HepG2 (cell line): ENCODE measurements at regions not wholly inside any gene's neighbourhood (a gene's known extent, or its start where the extent isn't known, plus 50 kb on each side); places are given as distances from the start of the nearest gene placed in this dataset.

ENCODE experiments used
- CBX2 ChIP-seq, 2 experiments: fragments of 200-600 bp in 1 of 2; sonication (generic); formaldehyde crosslinking in 1 of 2; IDR thresholded peaks; 2 replicates each; pipeline versions ENCODE4 v1.7.0 to v1.8.1; 2018 to 2022; ENCODE audit warnings: low read depth in 2 of 2, low read length in 1 of 2, mild to moderate bottlenecking in 1 of 2, missing genetic modification reagents in 1 of 2
- TF ChIP-seq, protein P1 (sequence below), 2 experiments: fragments of 450-650 bp in 1 of 2; sonication (generic) in 1 of 2; formaldehyde crosslinking in 1 of 2; IDR thresholded peaks; 2 replicates each; pipeline versions ENCODE4 v1.6.1 to v1.8.0; 2016 to 2022; ENCODE audit warnings: antibody characterized with exemption in 1 of 2, mild to moderate bottlenecking in 1 of 2, missing genetic modification reagents in 1 of 2
- TF ChIP-seq, protein P2 (sequence below): sonication (generic); formaldehyde crosslinking; IDR thresholded peaks from 2 replicates; pipeline ENCODE4 v1.4.0; 2020; ENCODE audit warnings: missing genetic modification reagents

DNA sequence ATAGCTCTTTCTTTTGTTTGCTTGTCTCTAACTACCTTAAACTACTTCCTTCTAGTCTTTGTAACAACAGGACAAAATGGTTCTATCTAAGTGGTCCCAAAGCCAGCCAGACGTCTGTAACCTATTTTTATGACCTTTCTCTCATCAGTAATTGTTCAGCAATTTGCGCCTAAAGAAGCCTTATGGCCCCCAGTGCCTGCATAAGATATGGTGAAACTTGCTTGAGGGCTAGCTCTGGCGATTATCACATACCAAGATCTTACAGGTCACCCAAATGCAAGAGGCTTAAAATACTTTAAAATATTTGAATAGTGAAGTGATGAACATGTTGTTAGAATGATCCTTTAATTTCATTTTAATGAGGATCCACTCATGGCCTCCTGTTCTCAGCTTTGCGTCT, 369.4 kb downstream of the SOX2 start (continued):
- TF ChIP-seq, protein P1, sequence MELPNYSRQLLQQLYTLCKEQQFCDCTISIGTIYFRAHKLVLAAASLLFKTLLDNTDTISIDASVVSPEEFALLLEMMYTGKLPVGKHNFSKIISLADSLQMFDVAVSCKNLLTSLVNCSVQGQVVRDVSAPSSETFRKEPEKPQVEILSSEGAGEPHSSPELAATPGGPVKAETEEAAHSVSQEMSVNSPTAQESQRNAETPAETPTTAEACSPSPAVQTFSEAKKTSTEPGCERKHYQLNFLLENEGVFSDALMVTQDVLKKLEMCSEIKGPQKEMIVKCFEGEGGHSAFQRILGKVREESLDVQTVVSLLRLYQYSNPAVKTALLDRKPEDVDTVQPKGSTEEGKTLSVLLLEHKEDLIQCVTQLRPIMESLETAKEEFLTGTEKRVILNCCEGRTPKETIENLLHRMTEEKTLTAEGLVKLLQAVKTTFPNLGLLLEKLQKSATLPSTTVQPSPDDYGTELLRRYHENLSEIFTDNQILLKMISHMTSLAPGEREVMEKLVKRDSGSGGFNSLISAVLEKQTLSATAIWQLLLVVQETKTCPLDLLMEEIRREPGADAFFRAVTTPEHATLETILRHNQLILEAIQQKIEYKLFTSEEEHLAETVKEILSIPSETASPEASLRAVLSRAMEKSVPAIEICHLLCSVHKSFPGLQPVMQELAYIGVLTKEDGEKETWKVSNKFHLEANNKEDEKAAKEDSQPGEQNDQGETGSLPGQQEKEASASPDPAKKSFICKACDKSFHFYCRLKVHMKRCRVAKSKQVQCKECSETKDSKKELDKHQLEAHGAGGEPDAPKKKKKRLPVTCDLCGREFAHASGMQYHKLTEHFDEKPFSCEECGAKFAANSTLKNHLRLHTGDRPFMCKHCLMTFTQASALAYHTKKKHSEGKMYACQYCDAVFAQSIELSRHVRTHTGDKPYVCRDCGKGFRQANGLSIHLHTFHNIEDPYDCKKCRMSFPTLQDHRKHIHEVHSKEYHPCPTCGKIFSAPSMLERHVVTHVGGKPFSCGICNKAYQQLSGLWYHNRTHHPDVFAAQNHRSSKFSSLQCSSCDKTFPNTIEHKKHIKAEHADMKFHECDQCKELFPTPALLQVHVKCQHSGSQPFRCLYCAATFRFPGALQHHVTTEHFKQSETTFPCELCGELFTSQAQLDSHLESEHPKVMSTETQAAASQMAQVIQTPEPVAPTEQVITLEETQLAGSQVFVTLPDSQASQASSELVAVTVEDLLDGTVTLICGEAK (IDR thresholded peaks at IDR 0.05) = no peak
- TF ChIP-seq, protein P1 (CRISPR knock-in tag; IDR thresholded peaks at IDR 0.05) = no peak
- no peak for TF ChIP-seq CBX2 (IDR thresholded peaks at IDR 0.05; ENCODE audit: low read depth, low read length)
- TF ChIP-seq CBX2 (CRISPR knock-in tag; IDR thresholded peaks at IDR 0.05; ENCODE audit: low read depth) = no peak
- TF ChIP-seq, protein P2, sequence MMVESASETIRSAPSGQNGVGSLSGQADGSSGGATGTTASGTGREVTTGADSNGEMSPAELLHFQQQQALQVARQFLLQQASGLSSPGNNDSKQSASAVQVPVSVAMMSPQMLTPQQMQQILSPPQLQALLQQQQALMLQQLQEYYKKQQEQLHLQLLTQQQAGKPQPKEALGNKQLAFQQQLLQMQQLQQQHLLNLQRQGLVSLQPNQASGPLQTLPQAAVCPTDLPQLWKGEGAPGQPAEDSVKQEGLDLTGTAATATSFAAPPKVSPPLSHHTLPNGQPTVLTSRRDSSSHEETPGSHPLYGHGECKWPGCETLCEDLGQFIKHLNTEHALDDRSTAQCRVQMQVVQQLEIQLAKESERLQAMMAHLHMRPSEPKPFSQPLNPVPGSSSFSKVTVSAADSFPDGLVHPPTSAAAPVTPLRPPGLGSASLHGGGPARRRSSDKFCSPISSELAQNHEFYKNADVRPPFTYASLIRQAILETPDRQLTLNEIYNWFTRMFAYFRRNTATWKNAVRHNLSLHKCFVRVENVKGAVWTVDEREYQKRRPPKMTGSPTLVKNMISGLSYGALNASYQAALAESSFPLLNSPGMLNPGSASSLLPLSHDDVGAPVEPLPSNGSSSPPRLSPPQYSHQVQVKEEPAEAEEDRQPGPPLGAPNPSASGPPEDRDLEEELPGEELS (CRISPR knock-in tag) = no peak
